Uterus (tissue), 3 donors: ENCODE measurements at regions not wholly inside any gene's neighbourhood (a gene's known extent, or its start where the extent isn't known, plus 50 kb on each side); places are given as distances from the start of the nearest gene placed in this dataset.
"Not testable (repeated sequence)": the region's sequence is repeated elsewhere in the genome, so short reads cannot be mapped to it uniquely, and the experiment has no call there.

Experiments used
- DNase-seq, 2 donors: peaks; one replicate each; pipeline ENCODE4 v3.0.0-alpha.2; 2019 to 2020
- H3K27ac ChIP-seq, 2 donors: fragments of 200-600 bp; sonication (generic); 1 replicate in 1 of 2; 2 replicates in 1 of 2; pipeline ENCODE4 v1.5.1; 2016 to 2018
- H3K27me3 ChIP-seq, 2 donors: fragments of 200-600 bp; sonication (generic); one replicate each; pipeline ENCODE4 v1.5.1; 2018 to 2019; ENCODE audit warnings: control low read depth in 1 of 2
- H3K36me3 ChIP-seq, 2 donors: fragments of 200-600 bp; sonication (generic); one replicate each; pipeline ENCODE4 v1.5.1; 2019; ENCODE audit warnings: control low read depth in 1 of 2
- H3K4me1 ChIP-seq, 2 donors: fragments of 200-600 bp; sonication (generic); one replicate each; pipeline ENCODE4 v1.5.1; 2018 to 2019; ENCODE audit warnings: control low read depth in 1 of 2
- H3K4me3 ChIP-seq, 2 donors: fragments of 200-600 bp; sonication (generic); 1 replicate in 1 of 2; 2 replicates in 1 of 2; pipeline ENCODE4 v1.5.1; 2018 to 2019; ENCODE audit warnings: mild to moderate bottlenecking in 1 of 2
- H3K9me3 ChIP-seq, 2 donors: fragments of 200-600 bp; sonication (generic); one replicate each; pipeline ENCODE4 v1.5.1; 2019; ENCODE audit warnings: control low read depth in 1 of 2
- POLR2A ChIP-seq, 2 donors: fragments of 450-650 bp; IDR thresholded peaks; one replicate each; pipeline ENCODE4 v1.6.1; 2016; ENCODE audit warnings: antibody characterized with exemption in 2 of 2, mild to moderate bottlenecking in 1 of 2, moderate library complexity in 1 of 2
- intact Hi-C: fragments of 100-400 bp; cut with DNase I; formaldehyde crosslinking; loops from one replicate; pipeline ENCODE4 v1.15.1; 2023; ENCODE audit warnings: low total_unique reads
- TF ChIP-seq, protein P1 (sequence below), 4 experiments: fragments of 200-600 bp in 2 of 4; fragments of 450-650 bp in 2 of 4; sonication (generic) in 2 of 4; IDR thresholded peaks; one replicate each; pipeline ENCODE4 v1.5.1; 2016 to 2019; ENCODE audit warnings: antibody characterized with exemption in 4 of 4, mild to moderate bottlenecking in 2 of 4, moderate library complexity in 1 of 4
- donor health status: DM: yes; HTN: yes; CAD: no.

DNA sequence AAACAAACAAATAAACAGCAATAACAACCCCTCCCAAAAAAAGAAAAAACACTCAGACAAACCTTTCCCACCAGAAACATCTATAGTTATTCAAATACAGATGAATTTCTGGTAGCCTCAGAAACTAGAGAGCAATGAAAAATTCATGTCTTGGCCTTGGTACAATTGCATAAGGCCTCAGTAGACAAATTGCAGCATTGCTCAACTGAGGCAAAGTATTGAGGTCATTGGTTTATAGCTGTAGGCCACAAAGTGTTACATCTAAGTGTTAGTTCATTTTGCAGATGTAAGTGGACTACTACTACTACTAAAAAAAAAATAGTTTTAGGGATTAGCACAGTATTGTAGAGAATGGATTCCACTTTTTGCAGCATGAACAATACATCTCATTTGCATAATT, 2268.3 kb downstream of the ARAP2 start:
- no peaks in the 10 kb centered on the region for H3K36me3 ChIP-seq
- no peaks in the 10 kb centered on the region for H3K9me3 ChIP-seq
- TF ChIP-seq, protein P1, sequence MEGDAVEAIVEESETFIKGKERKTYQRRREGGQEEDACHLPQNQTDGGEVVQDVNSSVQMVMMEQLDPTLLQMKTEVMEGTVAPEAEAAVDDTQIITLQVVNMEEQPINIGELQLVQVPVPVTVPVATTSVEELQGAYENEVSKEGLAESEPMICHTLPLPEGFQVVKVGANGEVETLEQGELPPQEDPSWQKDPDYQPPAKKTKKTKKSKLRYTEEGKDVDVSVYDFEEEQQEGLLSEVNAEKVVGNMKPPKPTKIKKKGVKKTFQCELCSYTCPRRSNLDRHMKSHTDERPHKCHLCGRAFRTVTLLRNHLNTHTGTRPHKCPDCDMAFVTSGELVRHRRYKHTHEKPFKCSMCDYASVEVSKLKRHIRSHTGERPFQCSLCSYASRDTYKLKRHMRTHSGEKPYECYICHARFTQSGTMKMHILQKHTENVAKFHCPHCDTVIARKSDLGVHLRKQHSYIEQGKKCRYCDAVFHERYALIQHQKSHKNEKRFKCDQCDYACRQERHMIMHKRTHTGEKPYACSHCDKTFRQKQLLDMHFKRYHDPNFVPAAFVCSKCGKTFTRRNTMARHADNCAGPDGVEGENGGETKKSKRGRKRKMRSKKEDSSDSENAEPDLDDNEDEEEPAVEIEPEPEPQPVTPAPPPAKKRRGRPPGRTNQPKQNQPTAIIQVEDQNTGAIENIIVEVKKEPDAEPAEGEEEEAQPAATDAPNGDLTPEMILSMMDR (IDR thresholded peaks at IDR 0.05): no peak
- TF ChIP-seq POLR2A (IDR thresholded peaks at IDR 0.05): no peak
- DNase-seq: no peak
- no peak overlapping the region for H3K27ac ChIP-seq
- intact Hi-C loops: no loop called here
- no peak overlapping the region for H3K4me3 ChIP-seq
- H3K4me1 ChIP-seq: no peaks in the 10 kb centered on the region
- H3K27me3 ChIP-seq: no peaks in the 10 kb centered on the region

- H3K27ac ChIP-seq, intact Hi-C loops, H3K27me3 ChIP-seq, H3K9me3 ChIP-seq, H3K4me3 ChIP-seq, H3K4me1 ChIP-seq, H3K36me3 ChIP-seq, DNase-seq: not testable (repeated sequence)
Measured at GRCh38 chr4:33979781-33980180, 2264.5 kb downstream of the ARAP2 start.

DNA sequence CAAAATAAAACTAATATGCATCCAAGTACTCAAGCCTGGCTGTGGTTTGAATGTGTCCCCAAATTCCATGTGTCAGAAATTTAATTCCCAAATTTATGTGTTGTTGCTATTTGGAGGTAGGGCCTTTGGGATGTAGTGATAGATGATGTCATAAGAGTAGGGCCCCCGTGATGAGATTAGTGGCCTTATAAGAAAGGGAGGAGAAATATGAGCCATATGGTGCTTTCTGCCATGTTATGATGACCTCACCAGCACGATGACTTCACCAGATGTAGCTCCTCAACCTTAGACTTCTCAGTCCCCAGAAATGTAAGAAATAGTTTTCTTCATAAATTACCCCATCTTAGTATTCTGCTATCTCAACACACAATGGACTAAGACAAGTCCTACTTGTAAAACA, 2264.0 kb downstream of the ARAP2 start:
- Histone ChIP-seq H3K36me3 (no peaks in the 10 kb centered on the region), H3K27me3 (no peaks in the 10 kb centered on the region), H3K4me3 (no peak overlapping the region), H3K27ac (no peak overlapping the region), H3K9me3 (no peaks in the 10 kb centered on the region), H3K4me1 (no peaks in the 10 kb centered on the region)
- intact Hi-C loops: no loop called here
- TF ChIP-seq, protein P1 (IDR thresholded peaks at IDR 0.05): no peak
- TF ChIP-seq POLR2A (IDR thresholded peaks at IDR 0.05): no peak
- no peak for DNase-seq

DNA sequence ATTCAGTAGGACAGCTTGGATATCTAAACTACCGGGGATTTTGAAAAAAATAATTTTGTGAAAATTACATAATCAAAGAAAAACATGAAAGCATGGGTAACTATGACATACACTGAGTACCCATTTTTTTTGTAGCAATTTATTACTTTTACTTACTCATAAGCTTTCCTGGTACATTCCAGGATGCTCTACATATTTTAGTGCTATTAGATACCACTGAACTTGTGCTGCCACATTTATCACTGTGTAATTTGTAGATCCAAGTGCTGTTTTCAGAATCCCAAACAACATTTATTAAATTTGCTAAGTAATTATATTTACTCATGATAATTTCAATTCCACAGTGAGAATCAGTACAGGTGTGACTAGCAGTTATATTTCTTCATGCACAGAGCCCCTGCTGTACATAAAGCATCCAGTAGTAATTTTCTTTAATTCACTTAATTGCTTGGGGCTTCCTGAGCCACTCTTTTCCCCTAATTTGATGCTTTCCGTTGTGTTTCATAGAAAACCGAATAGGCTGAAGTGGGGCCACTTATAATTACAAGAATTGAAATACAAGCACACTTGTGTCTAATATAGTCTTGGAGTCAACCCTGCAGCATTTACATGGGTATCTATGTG, 2254.4 kb downstream of the ARAP2 start:
- Histone ChIP-seq H3K4me1 (no peaks in the 10 kb centered on the region), H3K27me3 (no peaks in the 10 kb centered on the region), H3K27ac (no peak overlapping the region), H3K9me3 (no peaks in the 10 kb centered on the region), H3K4me3 (no peak overlapping the region), H3K36me3 (no peaks in the 10 kb centered on the region)
- intact Hi-C loops: no loop called here
- no peak for TF ChIP-seq POLR2A (IDR thresholded peaks at IDR 0.05)
- TF ChIP-seq, protein P1 (IDR thresholded peaks at IDR 0.05): no peak
- no peak for DNase-seq

GRCh38 chr4:33996075-33996718, 2248.1 kb downstream of the ARAP2 start:
- DNase-seq: no peak
- Histone ChIP-seq H3K27ac (no peak overlapping the region), H3K4me1 (no peaks in the 10 kb centered on the region), H3K36me3 (no peaks in the 10 kb centered on the region), H3K27me3 (no peaks in the 10 kb centered on the region), H3K9me3 (no peaks in the 10 kb centered on the region), H3K4me3 (no peak overlapping the region)
- no peak for TF ChIP-seq POLR2A (IDR thresholded peaks at IDR 0.05)
- TF ChIP-seq, protein P1 (IDR thresholded peaks at IDR 0.05): no peak
- intact Hi-C loops: no loop called here
